ENCODE measurements at regions not wholly inside any gene's neighbourhood (a gene's known extent, or its start where the extent isn't known, plus 50 kb on each side); places are given as distances from the start of the nearest gene placed in this dataset.

DNA sequence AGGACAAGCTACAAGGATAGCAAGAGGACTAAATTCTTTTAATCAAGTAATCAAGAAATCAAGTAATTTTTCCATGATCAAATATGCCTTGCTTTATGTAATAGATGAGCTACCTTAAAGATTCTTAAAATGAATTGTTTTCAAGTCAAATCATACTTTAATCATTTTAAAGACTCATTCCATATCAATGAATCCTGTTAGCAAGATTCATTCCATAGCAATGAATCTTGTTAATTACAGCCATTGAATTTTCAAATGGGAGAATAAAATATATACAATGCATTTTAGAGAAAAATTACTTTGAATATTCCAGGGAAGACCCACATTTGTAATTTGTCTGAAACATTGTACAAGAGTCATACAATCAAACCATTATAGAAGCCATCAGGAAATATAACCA lies 145.7 kb downstream of the RFX6 start:
- TF ChIP-seq JAZF1 (CRISPR knock-in tag; IDR thresholded peaks at IDR 0.05) (no peak), IRF2 (CRISPR knock-in tag; IDR thresholded peaks at IDR 0.05; ENCODE audit: borderline replicate concordance, low read depth) (no peak), ZBTB21 (CRISPR knock-in tag; IDR thresholded peaks at IDR 0.05; ENCODE audit: borderline replicate concordance) (no peak), ZNF671 (CRISPR knock-in tag; IDR thresholded peaks at IDR 0.05) (no peak), E2F4 (CRISPR knock-in tag; IDR thresholded peaks at IDR 0.05; ENCODE audit: borderline replicate concordance, low read depth) (no peak), NFYB (CRISPR knock-in tag; conservative IDR thresholded peaks at IDR 0.05; ENCODE audit: low read depth) (no peak), ZNF219 (CRISPR knock-in tag; IDR thresholded peaks at IDR 0.05; ENCODE audit: borderline replicate concordance) (no peak), ESRRA (CRISPR knock-in tag; IDR thresholded peaks at IDR 0.05; ENCODE audit: borderline replicate concordance) (no peak), ZNF232 (CRISPR knock-in tag; IDR thresholded peaks at IDR 0.05) (no peak), RORB (CRISPR knock-in tag; IDR thresholded peaks at IDR 0.05) (no peak), SMAD4 (CRISPR knock-in tag; IDR thresholded peaks at IDR 0.05) (no peak), SOX15 (CRISPR knock-in tag; IDR thresholded peaks at IDR 0.05) (no peak), NFATC4 (CRISPR knock-in tag; IDR thresholded peaks at IDR 0.05) (no peak)
- TF ChIP-seq, protein P1, sequence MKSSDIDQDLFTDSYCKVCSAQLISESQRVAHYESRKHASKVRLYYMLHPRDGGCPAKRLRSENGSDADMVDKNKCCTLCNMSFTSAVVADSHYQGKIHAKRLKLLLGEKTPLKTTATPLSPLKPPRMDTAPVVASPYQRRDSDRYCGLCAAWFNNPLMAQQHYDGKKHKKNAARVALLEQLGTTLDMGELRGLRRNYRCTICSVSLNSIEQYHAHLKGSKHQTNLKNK (CRISPR knock-in tag; IDR thresholded peaks at IDR 0.05), result no peak
- TF ChIP-seq, protein P2, sequence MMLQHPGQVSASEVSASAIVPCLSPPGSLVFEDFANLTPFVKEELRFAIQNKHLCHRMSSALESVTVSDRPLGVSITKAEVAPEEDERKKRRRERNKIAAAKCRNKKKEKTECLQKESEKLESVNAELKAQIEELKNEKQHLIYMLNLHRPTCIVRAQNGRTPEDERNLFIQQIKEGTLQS (CRISPR knock-in tag; conservative IDR thresholded peaks at IDR 0.05), result no peak
- TF ChIP-seq, protein P3, sequence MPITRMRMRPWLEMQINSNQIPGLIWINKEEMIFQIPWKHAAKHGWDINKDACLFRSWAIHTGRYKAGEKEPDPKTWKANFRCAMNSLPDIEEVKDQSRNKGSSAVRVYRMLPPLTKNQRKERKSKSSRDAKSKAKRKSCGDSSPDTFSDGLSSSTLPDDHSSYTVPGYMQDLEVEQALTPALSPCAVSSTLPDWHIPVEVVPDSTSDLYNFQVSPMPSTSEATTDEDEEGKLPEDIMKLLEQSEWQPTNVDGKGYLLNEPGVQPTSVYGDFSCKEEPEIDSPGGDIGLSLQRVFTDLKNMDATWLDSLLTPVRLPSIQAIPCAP (CRISPR knock-in tag; IDR thresholded peaks at IDR 0.05), result no peak
- TF ChIP-seq, protein P4, sequence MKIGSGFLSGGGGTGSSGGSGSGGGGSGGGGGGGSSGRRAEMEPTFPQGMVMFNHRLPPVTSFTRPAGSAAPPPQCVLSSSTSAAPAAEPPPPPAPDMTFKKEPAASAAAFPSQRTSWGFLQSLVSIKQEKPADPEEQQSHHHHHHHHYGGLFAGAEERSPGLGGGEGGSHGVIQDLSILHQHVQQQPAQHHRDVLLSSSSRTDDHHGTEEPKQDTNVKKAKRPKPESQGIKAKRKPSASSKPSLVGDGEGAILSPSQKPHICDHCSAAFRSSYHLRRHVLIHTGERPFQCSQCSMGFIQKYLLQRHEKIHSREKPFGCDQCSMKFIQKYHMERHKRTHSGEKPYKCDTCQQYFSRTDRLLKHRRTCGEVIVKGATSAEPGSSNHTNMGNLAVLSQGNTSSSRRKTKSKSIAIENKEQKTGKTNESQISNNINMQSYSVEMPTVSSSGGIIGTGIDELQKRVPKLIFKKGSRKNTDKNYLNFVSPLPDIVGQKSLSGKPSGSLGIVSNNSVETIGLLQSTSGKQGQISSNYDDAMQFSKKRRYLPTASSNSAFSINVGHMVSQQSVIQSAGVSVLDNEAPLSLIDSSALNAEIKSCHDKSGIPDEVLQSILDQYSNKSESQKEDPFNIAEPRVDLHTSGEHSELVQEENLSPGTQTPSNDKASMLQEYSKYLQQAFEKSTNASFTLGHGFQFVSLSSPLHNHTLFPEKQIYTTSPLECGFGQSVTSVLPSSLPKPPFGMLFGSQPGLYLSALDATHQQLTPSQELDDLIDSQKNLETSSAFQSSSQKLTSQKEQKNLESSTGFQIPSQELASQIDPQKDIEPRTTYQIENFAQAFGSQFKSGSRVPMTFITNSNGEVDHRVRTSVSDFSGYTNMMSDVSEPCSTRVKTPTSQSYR (CRISPR knock-in tag; IDR thresholded peaks at IDR 0.05), result no peak
- TF ChIP-seq, protein P5, sequence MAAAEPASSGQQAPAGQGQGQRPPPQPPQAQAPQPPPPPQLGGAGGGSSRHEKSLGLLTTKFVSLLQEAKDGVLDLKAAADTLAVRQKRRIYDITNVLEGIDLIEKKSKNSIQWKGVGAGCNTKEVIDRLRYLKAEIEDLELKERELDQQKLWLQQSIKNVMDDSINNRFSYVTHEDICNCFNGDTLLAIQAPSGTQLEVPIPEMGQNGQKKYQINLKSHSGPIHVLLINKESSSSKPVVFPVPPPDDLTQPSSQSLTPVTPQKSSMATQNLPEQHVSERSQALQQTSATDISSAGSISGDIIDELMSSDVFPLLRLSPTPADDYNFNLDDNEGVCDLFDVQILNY (CRISPR knock-in tag; IDR thresholded peaks at IDR 0.05), result no peak
- H3K9me3 Mint-ChIP-seq, result no peaks in the 10 kb centered on the region
- no peak for DNase-seq (ENCODE audit: low spot score)
- H3K27me3 Mint-ChIP-seq (ENCODE audit: low read depth), result no peaks in the 10 kb centered on the region
- no peak for ATAC-seq
- POLR2A ChIA-PET, result no interaction called here
- H3K4me3 Mint-ChIP-seq, result no peak overlapping the region
- H3K27ac Mint-ChIP-seq, result no peak overlapping the region
- no peaks in the 10 kb centered on the region for H3K36me3 Mint-ChIP-seq
- CTCF ChIA-PET, result no interaction called here
- no peaks in the 10 kb centered on the region for H3K4me1 Mint-ChIP-seq

DNA sequence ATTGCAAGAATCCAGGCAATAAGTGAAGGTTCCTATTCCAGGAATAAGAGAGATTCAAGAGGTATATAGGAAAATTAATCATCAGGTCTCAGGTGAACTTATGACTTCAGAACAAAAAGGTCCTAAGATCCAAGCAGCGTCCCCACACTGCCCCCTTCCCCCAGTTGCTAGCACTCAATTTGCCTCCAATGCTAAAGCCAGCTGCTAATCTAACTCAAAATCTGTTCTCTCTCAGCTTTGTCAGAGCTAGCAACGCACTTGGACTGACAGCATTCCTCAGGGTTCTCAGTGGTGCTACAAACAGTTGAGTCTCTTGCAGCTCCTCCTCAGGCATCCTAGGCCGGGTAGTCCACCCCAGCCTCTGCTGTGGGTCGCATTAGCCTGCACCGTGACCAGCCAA lies 148.3 kb downstream of the RFX6 start:
- Mint-ChIP-seq H3K36me3 (no peaks in the 10 kb centered on the region), H3K4me3 (no peak overlapping the region), H3K27ac (no peak overlapping the region), H3K4me1 (no peaks in the 10 kb centered on the region), H3K27me3 (ENCODE audit: low read depth) (no peaks in the 10 kb centered on the region), H3K9me3 (no peaks in the 10 kb centered on the region)
- ATAC-seq (peak; percentile 87), DNase-seq (ENCODE audit: low spot score) (peak; percentile 10)
- TF ChIP-seq ZNF416 (CRISPR knock-in tag; IDR thresholded peaks at IDR 0.05) (no peak), ESRRA (CRISPR knock-in tag; IDR thresholded peaks at IDR 0.05; ENCODE audit: borderline replicate concordance) (no peak), SOX15 (CRISPR knock-in tag; IDR thresholded peaks at IDR 0.05) (no peak), ZNF219 (CRISPR knock-in tag; IDR thresholded peaks at IDR 0.05; ENCODE audit: borderline replicate concordance) (no peak), E2F4 (CRISPR knock-in tag; IDR thresholded peaks at IDR 0.05; ENCODE audit: borderline replicate concordance, low read depth) (no peak), CREM (CRISPR knock-in tag; IDR thresholded peaks at IDR 0.05) (no peak)
- TF ChIP-seq, protein P6, sequence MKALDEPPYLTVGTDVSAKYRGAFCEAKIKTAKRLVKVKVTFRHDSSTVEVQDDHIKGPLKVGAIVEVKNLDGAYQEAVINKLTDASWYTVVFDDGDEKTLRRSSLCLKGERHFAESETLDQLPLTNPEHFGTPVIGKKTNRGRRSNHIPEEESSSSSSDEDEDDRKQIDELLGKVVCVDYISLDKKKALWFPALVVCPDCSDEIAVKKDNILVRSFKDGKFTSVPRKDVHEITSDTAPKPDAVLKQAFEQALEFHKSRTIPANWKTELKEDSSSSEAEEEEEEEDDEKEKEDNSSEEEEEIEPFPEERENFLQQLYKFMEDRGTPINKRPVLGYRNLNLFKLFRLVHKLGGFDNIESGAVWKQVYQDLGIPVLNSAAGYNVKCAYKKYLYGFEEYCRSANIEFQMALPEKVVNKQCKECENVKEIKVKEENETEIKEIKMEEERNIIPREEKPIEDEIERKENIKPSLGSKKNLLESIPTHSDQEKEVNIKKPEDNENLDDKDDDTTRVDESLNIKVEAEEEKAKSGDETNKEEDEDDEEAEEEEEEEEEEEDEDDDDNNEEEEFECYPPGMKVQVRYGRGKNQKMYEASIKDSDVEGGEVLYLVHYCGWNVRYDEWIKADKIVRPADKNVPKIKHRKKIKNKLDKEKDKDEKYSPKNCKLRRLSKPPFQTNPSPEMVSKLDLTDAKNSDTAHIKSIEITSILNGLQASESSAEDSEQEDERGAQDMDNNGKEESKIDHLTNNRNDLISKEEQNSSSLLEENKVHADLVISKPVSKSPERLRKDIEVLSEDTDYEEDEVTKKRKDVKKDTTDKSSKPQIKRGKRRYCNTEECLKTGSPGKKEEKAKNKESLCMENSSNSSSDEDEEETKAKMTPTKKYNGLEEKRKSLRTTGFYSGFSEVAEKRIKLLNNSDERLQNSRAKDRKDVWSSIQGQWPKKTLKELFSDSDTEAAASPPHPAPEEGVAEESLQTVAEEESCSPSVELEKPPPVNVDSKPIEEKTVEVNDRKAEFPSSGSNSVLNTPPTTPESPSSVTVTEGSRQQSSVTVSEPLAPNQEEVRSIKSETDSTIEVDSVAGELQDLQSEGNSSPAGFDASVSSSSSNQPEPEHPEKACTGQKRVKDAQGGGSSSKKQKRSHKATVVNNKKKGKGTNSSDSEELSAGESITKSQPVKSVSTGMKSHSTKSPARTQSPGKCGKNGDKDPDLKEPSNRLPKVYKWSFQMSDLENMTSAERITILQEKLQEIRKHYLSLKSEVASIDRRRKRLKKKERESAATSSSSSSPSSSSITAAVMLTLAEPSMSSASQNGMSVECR (CRISPR knock-in tag; IDR thresholded peaks at IDR 0.05; ENCODE audit: borderline replicate concordance), result no peak
- ChIA-PET CTCF (interaction anchor here (1.0 to 1.2 kb wide), 2 partner anchors 240 to 261 kb away, joined by 3 read pairs; partner anchors contain the start of gene VGLL2), POLR2A (no interaction called here)
